NOMO-1 (cell line): ENCODE measurements at regions not wholly inside any gene's neighbourhood (a gene's known extent, or its start where the extent isn't known, plus 50 kb on each side); places are given as distances from the start of the nearest gene placed in this dataset.

Experiments used
- DNase-seq, 2 experiments: peaks; one replicate each; lab custom pipeline; 2025; ENCODE audit not compliant: unreplicated experiment in 2 of 2; lab: John Stamatoyannopoulos, UW

GRCh38 chr21:20292280-20292679, 705.9 kb upstream of the NCAM2 start:
- no peak for DNase-seq

GRCh38 chr21:20292854-20293253, 705.4 kb upstream of the NCAM2 start:
- peak; percentile 34 to 49 for DNase-seq

DNA sequence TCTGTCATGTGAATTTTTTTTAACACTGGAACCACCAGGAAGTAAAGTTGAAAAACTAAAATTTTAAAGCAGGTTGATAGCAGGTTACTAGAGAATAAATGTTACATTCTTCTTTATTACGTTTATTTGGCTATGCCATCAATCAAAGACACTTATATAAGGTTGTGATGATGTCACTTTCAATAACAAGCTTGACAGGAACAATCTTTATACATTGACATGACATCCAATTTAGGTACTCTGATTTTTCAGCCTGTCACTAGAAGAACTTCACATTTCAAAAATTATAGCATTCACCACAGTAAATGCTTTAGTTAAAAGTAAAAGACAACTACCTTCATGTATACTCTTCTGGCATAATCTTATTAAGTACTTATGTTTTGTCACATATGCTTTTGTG, 696.8 kb upstream of the NCAM2 start:
- DNase-seq = no peak

- DNase-seq = no peak
Measured at GRCh38 chr21:20302084-20302483, 696.1 kb upstream of the NCAM2 start.

GRCh38 chr21:20306836-20307235, 691.4 kb upstream of the NCAM2 start:
- no peak for DNase-seq

- peak; percentile 74 to 92 for DNase-seq
Measured at GRCh38 chr21:20308586-20309315, 689.5 kb upstream of the NCAM2 start.

GRCh38 chr21:20311234-20311787, 686.9 kb upstream of the NCAM2 start:
- peak in 1 of 2 experiments; percentile 76 for DNase-seq

GRCh38 chr21:20313013-20313412, 685.2 kb upstream of the NCAM2 start:
- no peak for DNase-seq

GRCh38 chr21:20315042-20315441, 683.2 kb upstream of the NCAM2 start:
- no peak for DNase-seq

GRCh38 chr21:20329636-20330035, 668.6 kb upstream of the NCAM2 start:
- no peak for DNase-seq

DNA sequence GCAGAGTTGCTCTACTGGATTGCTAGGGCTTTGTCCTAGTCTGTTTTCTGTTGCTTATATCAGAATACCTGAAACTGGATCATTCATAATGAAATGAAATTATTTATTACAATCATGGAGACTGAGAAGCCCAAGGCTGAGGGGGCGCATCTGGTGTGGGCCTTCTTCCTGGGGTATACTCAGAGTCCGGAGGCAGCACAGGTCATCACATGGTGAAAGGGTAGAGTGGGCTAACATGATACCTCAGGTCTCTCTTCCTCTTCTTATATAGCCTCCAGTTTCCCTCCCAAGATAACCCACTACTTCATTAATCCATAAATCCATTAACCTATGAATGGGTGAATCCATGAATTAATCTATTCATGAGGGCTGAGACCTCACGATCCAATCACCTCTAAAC, 667.6 kb upstream of the NCAM2 start:
- DNase-seq = no peak

GRCh38 chr21:20334585-20334984, 663.6 kb upstream of the NCAM2 start:
- no peak for DNase-seq

DNA sequence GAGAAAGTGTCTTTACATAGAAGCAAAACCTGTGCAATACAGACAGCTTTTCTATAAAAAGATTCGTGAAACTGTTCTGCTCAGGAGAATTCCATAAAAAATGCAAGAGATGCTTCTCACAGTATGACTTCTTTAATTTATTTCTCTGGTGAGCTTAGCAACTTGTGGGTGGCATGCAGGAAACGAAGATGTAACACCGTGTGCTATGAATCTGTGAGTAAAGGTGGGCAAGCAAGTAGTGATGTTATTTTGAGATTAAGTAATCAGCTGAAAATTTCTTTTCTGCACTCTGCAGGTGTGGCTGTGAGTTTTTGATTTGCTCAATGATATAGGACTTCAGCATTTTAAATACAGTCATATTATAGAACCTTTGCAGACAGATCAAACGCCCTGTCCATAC, 656.8 kb upstream of the NCAM2 start:
- DNase-seq = no peak

DNA sequence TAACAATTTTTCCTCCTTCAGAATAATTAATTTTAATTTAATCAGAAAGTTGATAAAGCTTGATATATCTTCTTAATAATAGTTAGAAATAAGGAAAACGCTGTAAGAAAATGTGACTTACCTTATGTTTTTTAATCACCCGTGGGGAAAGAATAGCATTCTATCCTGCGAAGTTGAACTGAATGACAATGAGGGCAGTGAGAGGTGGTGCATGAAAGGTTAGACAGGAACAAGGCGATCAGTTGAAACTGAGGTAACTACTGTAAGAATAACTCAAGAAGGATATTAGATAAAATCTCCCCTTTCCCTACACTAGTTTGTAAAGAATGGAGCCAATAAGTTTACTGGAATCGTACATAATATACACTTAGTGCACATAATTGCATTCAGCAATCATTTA, 655.0 kb upstream of the NCAM2 start:
- no peak for DNase-seq

GRCh38 chr21:20351138-20351537, 647.1 kb upstream of the NCAM2 start:
- no peak for DNase-seq

GRCh38 chr21:20353351-20353750, 644.9 kb upstream of the NCAM2 start:
- no peak for DNase-seq

DNA sequence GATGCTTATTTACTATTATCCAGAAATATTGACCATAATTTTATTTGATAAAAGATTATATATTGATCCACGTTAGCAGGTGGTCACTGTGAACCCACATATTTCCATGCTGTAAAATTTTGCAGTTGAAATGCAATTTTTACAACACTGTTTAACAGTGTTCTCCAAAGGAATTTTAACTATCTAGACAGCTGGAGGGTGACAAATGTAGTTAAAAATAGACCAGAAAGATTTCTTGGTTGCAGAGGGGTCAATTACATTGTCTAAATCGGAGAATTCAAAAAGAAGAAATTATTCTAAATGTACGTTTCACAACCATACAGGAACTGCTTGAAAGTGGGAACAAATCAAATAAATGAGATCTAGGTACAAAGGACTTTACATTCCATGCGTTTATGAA, 625.2 kb upstream of the NCAM2 start:
- no peak for DNase-seq

DNA sequence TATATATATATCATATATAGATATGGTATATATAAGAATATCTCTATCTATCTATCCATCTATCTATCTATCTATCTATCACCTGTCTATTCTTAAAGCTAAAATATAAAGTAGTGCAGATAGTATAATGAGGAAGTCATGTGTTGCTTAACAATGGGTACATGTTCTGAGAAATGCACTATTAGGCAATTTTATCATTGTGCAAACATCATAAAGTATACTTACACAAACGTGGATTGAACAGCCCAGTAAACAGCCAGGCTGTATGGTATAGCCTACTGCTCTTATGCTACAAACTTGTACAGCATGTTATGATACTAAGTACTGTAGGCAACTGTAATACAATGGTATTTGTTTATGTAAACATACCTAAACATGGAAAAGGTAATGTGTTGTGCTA, 621.0 kb upstream of the NCAM2 start:
- DNase-seq = peak; percentile 5 to 86

DNA sequence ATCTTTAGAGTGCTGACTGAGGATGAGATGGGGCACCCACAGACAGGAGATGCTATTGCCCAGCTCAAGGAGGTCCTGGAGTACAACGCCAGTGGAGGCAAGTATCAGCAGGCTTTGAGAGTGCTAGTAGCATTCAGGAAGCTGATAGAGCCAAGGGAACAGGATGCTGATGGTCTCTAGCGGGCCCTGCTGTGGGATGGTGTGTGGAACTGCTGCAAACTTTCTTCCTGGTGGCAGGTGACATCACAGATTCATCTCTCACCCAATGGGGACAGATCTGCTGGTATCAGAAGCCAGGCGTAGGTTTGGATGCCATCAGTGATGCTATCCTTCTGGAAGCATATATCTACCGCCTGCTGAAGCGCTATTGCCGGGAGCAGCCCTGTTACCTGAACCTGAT, 609.8 kb upstream of the NCAM2 start:
- DNase-seq = no peak

DNA sequence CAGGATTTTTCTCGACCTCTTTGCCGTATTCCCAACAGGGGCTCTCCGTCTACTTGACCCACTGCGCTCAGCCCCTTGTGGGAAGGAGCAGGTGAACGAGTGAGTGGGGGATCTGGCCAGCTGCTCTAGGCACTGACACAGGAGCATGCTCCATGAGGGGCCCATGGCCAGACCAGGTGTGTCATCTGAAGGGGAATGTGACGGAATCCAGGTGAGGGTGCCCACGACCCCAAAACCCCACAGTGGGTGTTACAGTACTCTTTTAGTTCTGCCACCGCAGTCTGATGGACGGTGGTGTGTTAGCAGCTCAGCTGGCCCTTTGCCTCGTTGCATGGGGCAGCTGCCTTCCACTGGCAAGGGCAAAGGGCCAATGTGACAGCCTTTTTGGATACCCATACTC, 601.4 kb upstream of the NCAM2 start:
- DNase-seq = no peak

- DNase-seq = no peak
Measured at GRCh38 chr21:20404915-20405314, 593.3 kb upstream of the NCAM2 start.

DNA sequence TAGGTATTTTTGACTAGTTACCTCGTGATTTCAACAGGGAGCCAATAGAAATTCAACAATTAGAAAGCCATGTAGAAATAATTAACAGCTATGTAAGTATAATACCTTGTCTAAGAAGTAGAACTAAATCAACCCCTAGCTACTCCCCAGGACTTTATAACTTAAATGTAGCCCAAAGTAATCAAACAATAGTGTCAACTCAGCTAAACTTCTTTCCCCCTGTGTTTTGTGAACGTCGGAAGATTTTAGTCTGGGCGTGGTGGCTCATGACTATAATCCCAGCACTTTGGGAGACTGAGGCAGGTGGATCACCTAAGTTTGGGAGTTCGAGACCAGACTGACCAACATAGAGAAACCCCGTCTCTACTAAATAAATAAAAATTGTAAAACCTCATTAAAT, 579.9 kb upstream of the NCAM2 start:
- DNase-seq = no peak

GRCh38 chr21:20419772-20420171, 578.4 kb upstream of the NCAM2 start:
- DNase-seq = no peak
